ENCODE measurements at regions not wholly inside any gene's neighbourhood (a gene's known extent, or its start where the extent isn't known, plus 50 kb on each side); places are given as distances from the start of the nearest gene placed in this dataset.

DNA sequence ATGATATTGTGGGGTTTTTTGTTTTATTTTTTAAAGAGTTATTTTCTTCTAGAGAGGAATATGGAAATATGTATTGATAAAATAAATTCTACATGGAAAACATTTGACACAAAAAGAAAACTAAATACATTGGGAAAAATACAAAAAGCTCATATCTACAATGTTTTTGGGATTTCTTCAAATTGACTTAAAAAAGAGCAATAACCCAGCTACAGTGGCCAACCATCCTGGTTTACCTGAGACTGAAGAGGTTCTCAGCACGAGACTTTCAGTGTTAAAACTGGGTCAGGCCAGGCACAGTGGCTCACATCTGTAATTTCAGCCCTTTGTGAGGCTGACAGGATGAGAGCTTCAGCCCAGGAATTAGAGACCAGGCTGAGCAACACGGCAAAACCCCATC lies 56.7 kb upstream of the MYCN start:
- no peak for DNase-seq (ENCODE audit: low read depth, low spot score)

DNA sequence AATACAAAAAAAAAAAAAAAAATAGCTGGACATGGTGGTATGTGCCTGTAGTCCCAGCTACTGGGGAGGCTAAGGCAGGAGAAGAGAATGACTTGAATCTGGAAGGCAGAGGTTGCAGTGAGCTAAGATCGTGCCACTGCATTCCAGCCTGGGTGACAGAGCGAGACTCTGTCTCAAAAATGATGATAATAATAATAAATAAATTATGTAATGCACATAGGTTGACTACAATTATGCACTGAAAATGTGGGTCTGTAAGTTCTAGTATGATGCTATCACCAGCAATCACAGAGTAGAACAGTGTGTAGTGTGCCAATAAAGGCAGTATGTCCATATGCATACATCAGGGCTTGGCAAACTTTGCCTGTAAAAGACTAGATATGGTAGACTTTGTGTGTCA lies 55.6 kb upstream of the MYCN start:
- no peak for DNase-seq (ENCODE audit: low read depth, low spot score)

DNA sequence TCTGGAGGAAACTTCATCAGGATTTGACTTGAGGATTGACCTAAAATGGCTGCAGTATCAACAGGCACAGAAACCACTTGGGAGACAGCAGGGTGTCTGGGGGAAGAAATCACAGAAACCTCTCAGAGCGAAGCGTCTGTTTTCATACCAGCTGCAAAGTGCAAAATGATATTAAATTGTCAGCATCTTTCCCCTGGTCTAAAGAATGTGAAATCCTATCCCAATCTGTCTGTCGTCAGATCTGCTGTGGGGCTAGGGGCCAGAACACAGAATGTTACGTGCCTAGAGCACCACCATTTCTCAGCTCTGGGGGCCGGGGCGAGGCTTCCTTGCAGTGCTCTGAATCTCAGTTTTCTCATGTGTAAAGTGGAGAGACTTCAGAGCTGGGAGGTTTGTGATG lies 54.1 kb upstream of the MYCN start:
- DNase-seq (ENCODE audit: low read depth, low spot score), result no peak

DNA sequence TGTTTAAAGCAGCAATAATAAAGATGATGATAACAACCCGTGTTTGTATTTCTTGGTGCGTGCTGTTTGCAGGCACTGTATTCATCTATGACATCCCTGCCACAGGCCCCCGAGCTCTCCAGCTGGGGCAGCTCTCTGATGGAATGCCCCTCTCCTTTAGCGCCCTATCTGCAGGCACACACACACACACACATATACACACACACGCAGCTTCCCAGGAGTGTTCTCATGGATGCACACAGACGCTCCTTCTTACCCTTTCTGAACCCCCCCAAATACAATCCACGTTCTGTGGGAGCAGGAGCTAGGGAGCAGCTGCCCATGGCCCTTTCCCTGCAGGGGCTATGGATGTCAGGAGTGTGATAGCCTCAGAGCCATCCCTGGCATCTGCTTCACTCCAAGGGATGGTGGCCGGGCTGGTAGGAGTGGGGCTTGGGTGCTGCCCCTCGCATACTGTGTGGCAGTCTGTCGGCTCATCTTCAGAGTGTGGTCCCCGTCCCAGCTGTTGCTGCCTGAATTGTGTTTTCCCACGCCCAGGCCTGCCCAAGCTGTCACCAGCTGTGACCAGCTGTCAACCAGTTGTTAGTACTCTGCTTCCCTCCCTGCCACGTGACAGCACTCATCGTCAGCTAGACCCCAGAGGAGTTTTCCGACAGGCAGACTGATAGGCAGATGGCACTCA lies 50.8 kb upstream of the MYCN start:
- peak; percentile 19 for DNase-seq (ENCODE audit: low read depth, low spot score)

DNA sequence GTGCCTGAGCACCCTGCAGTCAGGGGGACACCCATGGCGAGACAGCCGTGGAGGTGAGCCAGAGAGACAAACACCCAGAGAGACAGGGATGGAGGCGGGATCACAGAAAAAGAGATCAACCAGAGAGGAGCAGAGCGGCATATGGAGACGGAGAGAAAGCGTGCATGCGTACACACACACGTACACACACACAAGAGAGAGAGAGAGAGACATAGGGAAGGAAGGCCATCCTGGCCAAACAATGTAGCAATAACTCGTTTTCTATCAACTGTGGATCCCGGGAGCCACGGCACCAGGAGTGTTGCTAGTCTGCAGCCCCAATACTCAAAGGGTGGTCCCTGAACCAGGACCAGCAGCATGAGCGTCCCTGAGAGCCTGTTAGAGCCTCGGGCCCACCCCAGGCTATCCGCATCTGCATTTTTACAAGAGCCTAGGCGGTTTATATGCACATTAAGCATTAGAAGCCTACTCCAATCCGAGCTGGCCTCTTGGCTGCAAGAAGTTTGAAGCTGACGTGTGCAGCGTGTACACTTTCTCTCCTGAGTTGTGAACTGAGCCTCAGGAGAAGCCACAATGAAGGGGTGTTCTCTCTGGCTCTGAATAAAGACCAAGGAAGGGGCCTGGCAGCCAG lies 50.1 kb upstream of the MYCN start:
- DNase-seq (ENCODE audit: low read depth, low spot score), result peak; percentile 42

All from ELF-1 (cell line).